Activated naive CD4-positive, alpha-beta T cell treated with anti-CD3 and anti-CD28 coated beads, Interleukin-2, amount 50 U/mL, for 24 hours (primary cell): ENCODE measurements at regions not wholly inside any gene's neighbourhood (a gene's known extent, or its start where the extent isn't known, plus 50 kb on each side); places are given as distances from the start of the nearest gene placed in this dataset.

Experiments used
- H3K27ac Mint-ChIP-seq: one replicate; pipeline ENCODE4 v1.8.0; 2021; ENCODE audit warnings: mild to moderate bottlenecking, mixed read lengths
- H3K27me3 Mint-ChIP-seq: one replicate; pipeline ENCODE4 v1.8.0; 2021; ENCODE audit warnings: mixed read lengths
- H3K36me3 Mint-ChIP-seq: one replicate; pipeline ENCODE4 v1.8.0; 2021; ENCODE audit warnings: mixed read lengths
- H3K4me1 Mint-ChIP-seq: one replicate; pipeline ENCODE4 v1.8.0; 2021; ENCODE audit warnings: mixed read lengths
- H3K4me3 Mint-ChIP-seq: one replicate; pipeline ENCODE4 v1.8.0; 2021; ENCODE audit warnings: mild to moderate bottlenecking, mixed read lengths
- H3K9me3 Mint-ChIP-seq: one replicate; pipeline ENCODE4 v1.8.0; 2021; ENCODE audit warnings: mixed read lengths

GRCh38 chr10:20984662-20985061 lies 87.6 kb upstream of the NEBL start:
- Mint-ChIP-seq H3K27ac (no peak overlapping the region), H3K4me3 (no peak overlapping the region), H3K9me3 (no peaks in the 10 kb centered on the region), H3K36me3 (no peaks in the 10 kb centered on the region), H3K27me3 (no peaks in the 10 kb centered on the region), H3K4me1 (no peaks in the 10 kb centered on the region)

- Mint-ChIP-seq H3K4me3 (no peak overlapping the region), H3K36me3 (no peaks in the 10 kb centered on the region), H3K4me1 (no peaks in the 10 kb centered on the region), H3K9me3 (no peaks in the 10 kb centered on the region), H3K27ac (no peak overlapping the region), H3K27me3 (no peaks in the 10 kb centered on the region)
Measured at GRCh38 chr10:20981419-20981953, 84.4 kb upstream of the NEBL start.

GRCh38 chr10:20978617-20979016 lies 81.5 kb upstream of the NEBL start:
- no peaks in the 10 kb centered on the region for H3K4me1 Mint-ChIP-seq
- no peak overlapping the region for H3K4me3 Mint-ChIP-seq
- H3K36me3 Mint-ChIP-seq = no peaks in the 10 kb centered on the region
- H3K27me3 Mint-ChIP-seq = no peaks in the 10 kb centered on the region
- no peak overlapping the region for H3K27ac Mint-ChIP-seq
- H3K9me3 Mint-ChIP-seq = no peaks in the 10 kb centered on the region

- H3K4me1 Mint-ChIP-seq = no peaks in the 10 kb centered on the region
- H3K36me3 Mint-ChIP-seq = no peaks in the 10 kb centered on the region
- no peaks in the 10 kb centered on the region for H3K9me3 Mint-ChIP-seq
- no peaks in the 10 kb centered on the region for H3K27me3 Mint-ChIP-seq
- H3K4me3 Mint-ChIP-seq = no peak overlapping the region
- no peak overlapping the region for H3K27ac Mint-ChIP-seq
Measured at GRCh38 chr10:20977300-20977699, 80.2 kb upstream of the NEBL start.

- Mint-ChIP-seq H3K27ac (no peak overlapping the region), H3K9me3 (no peaks in the 10 kb centered on the region), H3K4me3 (no peak overlapping the region), H3K36me3 (no peaks in the 10 kb centered on the region), H3K27me3 (no peaks in the 10 kb centered on the region), H3K4me1 (no peaks in the 10 kb centered on the region)
Measured at GRCh38 chr10:20976891-20977290, 79.8 kb upstream of the NEBL start.

GRCh38 chr10:20976390-20976789 lies 79.3 kb upstream of the NEBL start:
- Mint-ChIP-seq H3K4me3 (no peak overlapping the region), H3K36me3 (no peaks in the 10 kb centered on the region), H3K27ac (no peak overlapping the region), H3K27me3 (no peaks in the 10 kb centered on the region), H3K9me3 (no peaks in the 10 kb centered on the region), H3K4me1 (no peaks in the 10 kb centered on the region)

- Mint-ChIP-seq H3K4me1 (no peaks in the 10 kb centered on the region), H3K27ac (no peak overlapping the region)
Measured at GRCh38 chr10:20975236-20975635, 78.1 kb upstream of the NEBL start.

GRCh38 chr10:20972925-20973324 lies 75.8 kb upstream of the NEBL start:
- Mint-ChIP-seq H3K27me3 (no peaks in the 10 kb centered on the region), H3K36me3 (no peaks in the 10 kb centered on the region), H3K4me1 (no peaks in the 10 kb centered on the region), H3K9me3 (no peaks in the 10 kb centered on the region), H3K4me3 (no peak overlapping the region), H3K27ac (no peak overlapping the region)

More at GRCh38 chr10:20975236-20975635, 78.1 kb upstream of the NEBL start:
- H3K9me3 Mint-ChIP-seq = no peaks in the 10 kb centered on the region
- H3K36me3 Mint-ChIP-seq = no peaks in the 10 kb centered on the region
- H3K4me3 Mint-ChIP-seq = no peak overlapping the region
- H3K27me3 Mint-ChIP-seq = no peaks in the 10 kb centered on the region

- H3K4me3 Mint-ChIP-seq = no peak overlapping the region
- no peaks in the 10 kb centered on the region for H3K27me3 Mint-ChIP-seq
- H3K36me3 Mint-ChIP-seq = no peaks in the 10 kb centered on the region
- no peaks in the 10 kb centered on the region for H3K9me3 Mint-ChIP-seq
- no peak overlapping the region for H3K27ac Mint-ChIP-seq
- H3K4me1 Mint-ChIP-seq = no peaks in the 10 kb centered on the region
Measured at GRCh38 chr10:20971901-20972300, 74.8 kb upstream of the NEBL start.

GRCh38 chr10:20970708-20971107 lies 73.6 kb upstream of the NEBL start:
- Mint-ChIP-seq H3K9me3 (no peaks in the 10 kb centered on the region), H3K4me1 (no peaks in the 10 kb centered on the region), H3K4me3 (no peak overlapping the region), H3K27ac (no peak overlapping the region), H3K36me3 (no peaks in the 10 kb centered on the region), H3K27me3 (peaks cover 2% of the 10 kb centered on the region)

GRCh38 chr10:20970044-20970443 lies 72.9 kb upstream of the NEBL start:
- Mint-ChIP-seq H3K27me3 (peaks cover 4% of the 10 kb centered on the region), H3K36me3 (no peaks in the 10 kb centered on the region), H3K4me3 (no peak overlapping the region), H3K4me1 (no peaks in the 10 kb centered on the region), H3K9me3 (peaks cover 3% of the 10 kb centered on the region), H3K27ac (no peak overlapping the region)

GRCh38 chr10:20966426-20966825 lies 69.3 kb upstream of the NEBL start:
- Mint-ChIP-seq H3K27me3 (peaks cover 4% of the 10 kb centered on the region), H3K36me3 (no peaks in the 10 kb centered on the region), H3K27ac (no peak overlapping the region), H3K4me3 (no peak overlapping the region), H3K4me1 (no peaks in the 10 kb centered on the region), H3K9me3 (peaks cover 6% of the 10 kb centered on the region)

GRCh38 chr10:20963721-20964595 lies 66.8 kb upstream of the NEBL start:
- Mint-ChIP-seq H3K9me3 (peaks cover 6% of the 10 kb centered on the region), H3K27me3 (peaks cover 4% of the 10 kb centered on the region), H3K36me3 (no peaks in the 10 kb centered on the region), H3K4me1 (no peaks in the 10 kb centered on the region), H3K27ac (no peak overlapping the region), H3K4me3 (no peak overlapping the region)

GRCh38 chr10:20963056-20963455 lies 65.9 kb upstream of the NEBL start:
- Mint-ChIP-seq H3K36me3 (no peaks in the 10 kb centered on the region), H3K4me3 (no peak overlapping the region), H3K27ac (no peak overlapping the region), H3K27me3 (peaks cover 4% of the 10 kb centered on the region), H3K9me3 (peaks cover 6% of the 10 kb centered on the region), H3K4me1 (no peaks in the 10 kb centered on the region)

GRCh38 chr10:20962165-20962564 lies 65.1 kb upstream of the NEBL start:
- Mint-ChIP-seq H3K27ac (no peak overlapping the region), H3K4me1 (no peaks in the 10 kb centered on the region), H3K4me3 (no peak overlapping the region), H3K36me3 (no peaks in the 10 kb centered on the region), H3K9me3 (peaks cover 6% of the 10 kb centered on the region), H3K27me3 (peaks cover 4% of the 10 kb centered on the region)

- Mint-ChIP-seq H3K27ac (no peak overlapping the region), H3K4me3 (no peak overlapping the region), H3K27me3 (no peaks in the 10 kb centered on the region), H3K36me3 (no peaks in the 10 kb centered on the region), H3K9me3 (no peaks in the 10 kb centered on the region), H3K4me1 (no peaks in the 10 kb centered on the region)
Measured at GRCh38 chr10:20959242-20959641, 62.1 kb upstream of the NEBL start.
